Uterus (tissue), 3 donors: ENCODE measurements at regions not wholly inside any gene's neighbourhood (a gene's known extent, or its start where the extent isn't known, plus 50 kb on each side); places are given as distances from the start of the nearest gene placed in this dataset.

Experiments
- DNase-seq, 2 donors: peaks; one replicate each; pipeline ENCODE4 v3.0.0-alpha.2; 2019 to 2020
- H3K27ac ChIP-seq, 2 donors: fragments of 200-600 bp; sonication (generic); 1 replicate in 1 of 2; 2 replicates in 1 of 2; pipeline ENCODE4 v1.5.1; 2016 to 2018
- H3K27me3 ChIP-seq, 2 donors: fragments of 200-600 bp; sonication (generic); one replicate each; pipeline ENCODE4 v1.5.1; 2018 to 2019; ENCODE audit warnings: control low read depth in 1 of 2
- H3K36me3 ChIP-seq, 2 donors: fragments of 200-600 bp; sonication (generic); one replicate each; pipeline ENCODE4 v1.5.1; 2019; ENCODE audit warnings: control low read depth in 1 of 2
- H3K4me1 ChIP-seq, 2 donors: fragments of 200-600 bp; sonication (generic); one replicate each; pipeline ENCODE4 v1.5.1; 2018 to 2019; ENCODE audit warnings: control low read depth in 1 of 2
- H3K4me3 ChIP-seq, 2 donors: fragments of 200-600 bp; sonication (generic); 1 replicate in 1 of 2; 2 replicates in 1 of 2; pipeline ENCODE4 v1.5.1; 2018 to 2019; ENCODE audit warnings: mild to moderate bottlenecking in 1 of 2
- H3K9me3 ChIP-seq, 2 donors: fragments of 200-600 bp; sonication (generic); one replicate each; pipeline ENCODE4 v1.5.1; 2019; ENCODE audit warnings: control low read depth in 1 of 2
- POLR2A ChIP-seq, 2 donors: fragments of 450-650 bp; IDR thresholded peaks; one replicate each; pipeline ENCODE4 v1.6.1; 2016; ENCODE audit warnings: antibody characterized with exemption in 2 of 2, mild to moderate bottlenecking in 1 of 2, moderate library complexity in 1 of 2
- intact Hi-C: fragments of 100-400 bp; cut with DNase I; formaldehyde crosslinking; loops from one replicate; pipeline ENCODE4 v1.15.1; 2023; ENCODE audit warnings: low total_unique reads
- TF ChIP-seq, protein P1 (sequence below), 4 experiments: fragments of 200-600 bp in 2 of 4; fragments of 450-650 bp in 2 of 4; sonication (generic) in 2 of 4; IDR thresholded peaks; one replicate each; pipeline ENCODE4 v1.5.1; 2016 to 2019; ENCODE audit warnings: antibody characterized with exemption in 4 of 4, mild to moderate bottlenecking in 2 of 4, moderate library complexity in 1 of 4
- donor health status: DM: yes; HTN: yes; CAD: no.

DNA sequence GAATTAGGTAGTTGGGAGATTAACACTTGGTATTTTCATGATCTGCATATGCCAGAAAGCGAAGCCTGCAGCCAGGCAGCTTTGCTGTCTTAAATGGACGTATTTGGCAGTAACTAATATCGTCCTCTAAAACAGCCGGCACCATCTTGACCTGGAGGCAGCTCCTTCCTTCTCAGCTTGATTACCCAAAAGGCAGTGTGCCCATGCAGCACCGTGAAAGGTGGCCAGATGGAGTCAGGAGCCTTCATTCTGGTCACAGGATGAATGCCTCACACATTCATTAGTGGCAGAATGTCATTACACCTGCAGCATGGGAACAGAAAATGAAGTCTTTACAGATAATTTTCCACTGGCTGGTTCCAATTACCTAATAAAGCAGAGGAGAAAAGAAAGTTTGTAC, 59.0 kb upstream of the FLT1 start:
- no peak for TF ChIP-seq POLR2A (IDR thresholded peaks at IDR 0.05)
- TF ChIP-seq, protein P1, sequence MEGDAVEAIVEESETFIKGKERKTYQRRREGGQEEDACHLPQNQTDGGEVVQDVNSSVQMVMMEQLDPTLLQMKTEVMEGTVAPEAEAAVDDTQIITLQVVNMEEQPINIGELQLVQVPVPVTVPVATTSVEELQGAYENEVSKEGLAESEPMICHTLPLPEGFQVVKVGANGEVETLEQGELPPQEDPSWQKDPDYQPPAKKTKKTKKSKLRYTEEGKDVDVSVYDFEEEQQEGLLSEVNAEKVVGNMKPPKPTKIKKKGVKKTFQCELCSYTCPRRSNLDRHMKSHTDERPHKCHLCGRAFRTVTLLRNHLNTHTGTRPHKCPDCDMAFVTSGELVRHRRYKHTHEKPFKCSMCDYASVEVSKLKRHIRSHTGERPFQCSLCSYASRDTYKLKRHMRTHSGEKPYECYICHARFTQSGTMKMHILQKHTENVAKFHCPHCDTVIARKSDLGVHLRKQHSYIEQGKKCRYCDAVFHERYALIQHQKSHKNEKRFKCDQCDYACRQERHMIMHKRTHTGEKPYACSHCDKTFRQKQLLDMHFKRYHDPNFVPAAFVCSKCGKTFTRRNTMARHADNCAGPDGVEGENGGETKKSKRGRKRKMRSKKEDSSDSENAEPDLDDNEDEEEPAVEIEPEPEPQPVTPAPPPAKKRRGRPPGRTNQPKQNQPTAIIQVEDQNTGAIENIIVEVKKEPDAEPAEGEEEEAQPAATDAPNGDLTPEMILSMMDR (IDR thresholded peaks at IDR 0.05) = no peak
- intact Hi-C loops = no loop called here
- Histone ChIP-seq H3K9me3 (no peaks in the 10 kb centered on the region), H3K4me1 (no peaks in the 10 kb centered on the region), H3K4me3 (no peak overlapping the region), H3K27ac (no peak overlapping the region), H3K27me3 (no peaks in the 10 kb centered on the region), H3K36me3 (no peaks in the 10 kb centered on the region)
- DNase-seq = no peak

DNA sequence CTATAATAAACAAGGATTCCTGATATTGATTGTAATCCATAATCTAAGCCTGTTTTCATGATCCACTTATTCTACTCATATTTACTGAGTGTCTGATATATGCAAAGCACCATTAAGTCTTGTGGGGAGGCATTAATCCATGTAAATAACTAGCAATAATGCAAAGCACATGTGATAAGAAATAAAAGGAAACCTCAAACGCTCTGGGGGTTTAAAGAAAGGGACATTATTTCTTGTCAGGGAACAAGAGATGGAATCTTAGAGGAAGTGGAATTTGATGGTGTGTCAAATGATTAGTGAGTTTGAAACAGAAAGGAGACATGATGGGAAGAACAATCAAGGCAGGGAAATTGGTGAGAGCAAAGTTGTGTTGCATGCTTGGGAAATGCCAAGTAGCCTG, 57.4 kb upstream of the FLT1 start:
- TF ChIP-seq, protein P1 (IDR thresholded peaks at IDR 0.05) = no peak
- no peak for TF ChIP-seq POLR2A (IDR thresholded peaks at IDR 0.05)
- Histone ChIP-seq H3K9me3 (no peaks in the 10 kb centered on the region), H3K27ac (no peak overlapping the region), H3K4me1 (no peaks in the 10 kb centered on the region), H3K4me3 (no peak overlapping the region), H3K36me3 (no peaks in the 10 kb centered on the region), H3K27me3 (no peaks in the 10 kb centered on the region)
- intact Hi-C loops = no loop called here
- DNase-seq = no peak

DNA sequence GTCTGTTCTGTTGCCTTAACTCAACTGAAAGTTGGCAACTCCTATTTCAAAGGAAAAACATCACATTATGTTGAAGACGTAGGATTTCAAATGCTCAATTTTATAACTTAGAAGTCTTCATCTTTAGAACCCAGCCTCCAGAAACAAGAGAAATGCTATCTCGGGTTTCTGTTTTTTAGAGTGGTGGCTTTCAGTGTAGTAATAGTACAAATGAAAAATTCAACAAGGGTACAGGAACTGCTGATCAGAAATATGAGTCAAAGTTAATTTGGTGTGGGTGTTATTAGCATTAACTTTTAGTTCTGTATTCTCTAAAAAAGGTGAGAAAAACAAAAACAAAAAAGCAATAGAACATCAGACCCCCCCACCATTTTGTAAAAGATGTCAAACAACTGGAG, 56.6 kb upstream of the FLT1 start:
- Histone ChIP-seq H3K9me3 (no peaks in the 10 kb centered on the region), H3K27me3 (no peaks in the 10 kb centered on the region), H3K4me1 (no peaks in the 10 kb centered on the region), H3K36me3 (no peaks in the 10 kb centered on the region), H3K27ac (no peak overlapping the region), H3K4me3 (no peak overlapping the region)
- intact Hi-C loops = no loop called here
- TF ChIP-seq POLR2A (IDR thresholded peaks at IDR 0.05) = no peak
- TF ChIP-seq, protein P1 (IDR thresholded peaks at IDR 0.05) = no peak
- DNase-seq = no peak

DNA sequence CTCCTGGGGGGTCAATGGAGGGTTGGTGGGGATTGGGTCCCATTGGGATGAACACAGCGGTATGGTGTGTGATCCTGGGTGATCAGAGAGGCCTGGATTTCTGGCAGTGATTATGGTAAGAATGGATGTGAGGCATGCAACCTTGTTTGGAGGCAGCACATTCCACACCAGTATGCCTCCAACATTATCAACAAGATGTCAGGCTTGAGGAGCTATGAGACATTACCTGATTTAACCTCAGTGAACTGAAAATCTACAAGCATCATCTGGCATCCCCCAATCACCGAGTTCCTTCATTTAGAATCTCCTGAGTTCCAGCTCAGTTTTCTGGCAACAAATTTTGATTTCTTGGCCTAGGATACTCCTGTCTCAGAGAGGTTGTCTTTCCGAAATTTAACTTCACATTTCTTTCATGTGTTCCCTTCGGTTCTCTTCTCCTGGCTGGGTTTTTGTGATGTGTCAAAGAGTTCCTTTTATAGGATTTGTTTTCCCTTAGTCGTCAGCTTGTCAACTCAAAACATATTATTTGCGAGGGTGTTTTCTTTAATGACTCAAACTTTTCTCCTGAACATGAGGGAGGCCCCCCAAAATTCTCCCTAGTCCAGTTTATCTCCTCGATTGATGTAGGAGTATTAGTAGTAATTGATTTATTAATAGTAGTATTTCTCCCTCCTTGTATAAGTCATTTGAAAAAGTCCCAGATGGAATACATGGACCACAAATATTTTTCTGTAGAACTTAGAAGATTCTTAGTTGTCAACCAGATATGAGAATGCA, 56.0 kb upstream of the FLT1 start:
- H3K27ac ChIP-seq = no peak overlapping the region
- H3K27me3 ChIP-seq = no peaks in the 10 kb centered on the region
- intact Hi-C loops = no loop called here
- H3K4me1 ChIP-seq = no peaks in the 10 kb centered on the region
- DNase-seq = no peak
- no peaks in the 10 kb centered on the region for H3K36me3 ChIP-seq
- no peaks in the 10 kb centered on the region for H3K9me3 ChIP-seq
- H3K4me3 ChIP-seq = no peak overlapping the region
- TF ChIP-seq, protein P1 (IDR thresholded peaks at IDR 0.05) = no peak
- TF ChIP-seq POLR2A (IDR thresholded peaks at IDR 0.05) = no peak

DNA sequence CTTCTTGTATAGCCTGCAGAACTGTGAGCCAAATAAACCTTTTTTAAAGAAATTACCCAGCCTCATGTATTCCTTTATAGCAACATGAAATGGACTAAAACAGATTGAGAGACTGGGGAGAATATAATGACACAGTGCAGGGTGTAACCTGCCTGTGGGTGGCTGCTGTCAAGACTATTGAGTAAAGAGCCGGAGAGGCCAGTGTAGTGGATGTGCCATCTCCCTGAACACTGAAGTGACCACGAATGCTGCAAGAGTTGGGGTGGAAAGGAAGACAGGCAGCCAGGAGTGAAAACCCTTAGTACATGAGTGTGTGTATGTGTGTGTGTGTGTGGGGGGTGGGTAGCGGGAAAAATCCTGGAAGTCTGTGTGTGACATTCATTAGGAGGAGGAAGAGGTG, 55.2 kb upstream of the FLT1 start:
- Histone ChIP-seq H3K4me1 (no peaks in the 10 kb centered on the region), H3K36me3 (no peaks in the 10 kb centered on the region), H3K27ac (no peak overlapping the region), H3K4me3 (no peak overlapping the region), H3K27me3 (no peaks in the 10 kb centered on the region), H3K9me3 (no peaks in the 10 kb centered on the region)
- no peak for DNase-seq
- no peak for TF ChIP-seq POLR2A (IDR thresholded peaks at IDR 0.05)
- TF ChIP-seq, protein P1 (IDR thresholded peaks at IDR 0.05) = no peak
- intact Hi-C loops = no loop called here
